ENCODE measurements at regions not wholly inside any gene's neighbourhood (a gene's known extent, or its start where the extent isn't known, plus 50 kb on each side); places are given as distances from the start of the nearest gene placed in this dataset.

- TF ChIP-seq, protein P1, sequence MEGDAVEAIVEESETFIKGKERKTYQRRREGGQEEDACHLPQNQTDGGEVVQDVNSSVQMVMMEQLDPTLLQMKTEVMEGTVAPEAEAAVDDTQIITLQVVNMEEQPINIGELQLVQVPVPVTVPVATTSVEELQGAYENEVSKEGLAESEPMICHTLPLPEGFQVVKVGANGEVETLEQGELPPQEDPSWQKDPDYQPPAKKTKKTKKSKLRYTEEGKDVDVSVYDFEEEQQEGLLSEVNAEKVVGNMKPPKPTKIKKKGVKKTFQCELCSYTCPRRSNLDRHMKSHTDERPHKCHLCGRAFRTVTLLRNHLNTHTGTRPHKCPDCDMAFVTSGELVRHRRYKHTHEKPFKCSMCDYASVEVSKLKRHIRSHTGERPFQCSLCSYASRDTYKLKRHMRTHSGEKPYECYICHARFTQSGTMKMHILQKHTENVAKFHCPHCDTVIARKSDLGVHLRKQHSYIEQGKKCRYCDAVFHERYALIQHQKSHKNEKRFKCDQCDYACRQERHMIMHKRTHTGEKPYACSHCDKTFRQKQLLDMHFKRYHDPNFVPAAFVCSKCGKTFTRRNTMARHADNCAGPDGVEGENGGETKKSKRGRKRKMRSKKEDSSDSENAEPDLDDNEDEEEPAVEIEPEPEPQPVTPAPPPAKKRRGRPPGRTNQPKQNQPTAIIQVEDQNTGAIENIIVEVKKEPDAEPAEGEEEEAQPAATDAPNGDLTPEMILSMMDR (IDR thresholded peaks at IDR 0.05; ENCODE audit: low read depth, low read length, missing control alignments): no peak
- no peak for DNase-seq (ENCODE audit: extremely low read depth, low read depth)
- no peak overlapping the region for H3K4me3 ChIP-seq (replicated peaks; ENCODE audit: low read depth, low read length)
Observed at GRCh38 chr10:2745666-2746065, 321.7 kb upstream of the PFKP start.

- no peak overlapping the region for H3K4me3 ChIP-seq (replicated peaks; ENCODE audit: low read depth, low read length)
- TF ChIP-seq, protein P1 (IDR thresholded peaks at IDR 0.05; ENCODE audit: low read depth, low read length, missing control alignments): no peak
- no peak for DNase-seq (ENCODE audit: extremely low read depth, low read depth)
Observed at GRCh38 chr10:2744547-2745200, 322.7 kb upstream of the PFKP start.

DNA sequence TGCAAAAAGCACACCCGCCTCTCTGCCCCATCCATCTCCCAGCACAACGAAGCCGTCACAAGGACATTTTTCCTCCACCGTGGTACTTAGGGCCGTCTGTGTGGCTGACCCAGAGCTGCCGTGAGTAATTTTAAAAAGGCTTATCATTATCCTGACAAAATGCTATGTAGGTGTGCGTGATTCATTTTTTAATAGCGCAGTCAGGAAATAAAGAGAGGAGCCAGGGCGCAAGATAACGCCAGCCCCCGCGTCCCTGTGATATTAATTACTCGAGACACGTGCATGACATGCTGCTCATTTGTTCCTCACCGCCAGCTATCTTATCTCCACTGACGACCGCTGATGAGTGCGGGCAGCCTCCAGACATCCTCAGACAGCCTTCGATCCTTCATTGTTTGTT lies 332.7 kb upstream of the PFKP start:
- DNase-seq (ENCODE audit: extremely low read depth, low read depth): no peak
- H3K4me3 ChIP-seq (replicated peaks; ENCODE audit: low read depth, low read length): no peak overlapping the region
- TF ChIP-seq, protein P1 (IDR thresholded peaks at IDR 0.05; ENCODE audit: low read depth, low read length, missing control alignments): no peak

- DNase-seq (ENCODE audit: extremely low read depth, low read depth): no peak
- no peak overlapping the region for H3K4me3 ChIP-seq (replicated peaks; ENCODE audit: low read depth, low read length)
- TF ChIP-seq, protein P1 (IDR thresholded peaks at IDR 0.05; ENCODE audit: low read depth, low read length, missing control alignments): no peak
Observed at GRCh38 chr10:2733278-2733963, 333.9 kb upstream of the PFKP start.

DNA sequence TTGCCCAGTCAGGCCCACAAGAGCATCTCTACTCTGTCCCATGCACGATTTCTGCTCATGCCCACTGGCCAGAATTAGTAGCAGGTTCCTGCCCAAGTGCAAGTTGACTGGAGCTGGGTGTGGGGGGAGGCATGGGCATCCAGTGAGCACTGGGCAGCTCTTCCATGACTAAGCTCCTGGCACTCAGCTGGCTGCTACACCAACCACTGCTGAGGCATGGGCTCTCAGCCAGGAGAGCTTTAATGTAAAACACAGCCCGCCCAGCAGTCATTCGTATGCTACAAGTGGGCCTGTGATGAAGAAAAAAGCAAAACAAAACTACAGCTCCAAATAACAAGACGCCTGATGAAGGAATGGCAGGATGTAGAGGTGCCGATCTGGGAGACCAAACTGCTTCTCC lies 335.4 kb upstream of the PFKP start:
- TF ChIP-seq, protein P1 (IDR thresholded peaks at IDR 0.05; ENCODE audit: low read depth, low read length, missing control alignments): no peak
- no peak overlapping the region for H3K4me3 ChIP-seq (replicated peaks; ENCODE audit: low read depth, low read length)
- no peak for DNase-seq (ENCODE audit: extremely low read depth, low read depth)

- DNase-seq (ENCODE audit: extremely low read depth, low read depth): no peak
- TF ChIP-seq, protein P1 (IDR thresholded peaks at IDR 0.05; ENCODE audit: low read depth, low read length, missing control alignments): no peak
- no peak overlapping the region for H3K4me3 ChIP-seq (replicated peaks; ENCODE audit: low read depth, low read length)
Observed at GRCh38 chr10:2729197-2729596, 338.2 kb upstream of the PFKP start.

All from HFF-Myc (cell line).